ENCODE measurements at regions not wholly inside any gene's neighbourhood (a gene's known extent, or its start where the extent isn't known, plus 50 kb on each side); places are given as distances from the start of the nearest gene placed in this dataset.

DNA sequence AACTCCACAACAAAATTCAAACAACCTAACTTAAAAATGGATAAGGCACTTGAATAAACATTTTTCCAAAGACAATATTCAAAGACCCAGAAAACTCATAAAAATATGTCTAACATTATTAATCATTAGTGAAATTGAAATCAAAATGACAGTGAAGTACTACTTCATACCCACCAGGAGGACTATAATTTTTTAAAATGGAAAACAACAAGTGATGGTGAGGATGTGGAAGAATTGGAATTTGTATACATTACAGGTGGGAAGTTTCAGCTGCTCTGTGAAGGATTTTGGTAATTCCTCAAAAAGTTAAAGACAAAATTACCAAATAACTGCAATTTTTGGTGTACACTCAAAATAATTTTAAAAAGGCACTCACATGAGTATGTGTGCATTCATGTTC, 920.0 kb downstream of the TDRD15 start:
- no peak for TF ChIP-seq CTCF (IDR thresholded peaks at IDR 0.05)

DNA sequence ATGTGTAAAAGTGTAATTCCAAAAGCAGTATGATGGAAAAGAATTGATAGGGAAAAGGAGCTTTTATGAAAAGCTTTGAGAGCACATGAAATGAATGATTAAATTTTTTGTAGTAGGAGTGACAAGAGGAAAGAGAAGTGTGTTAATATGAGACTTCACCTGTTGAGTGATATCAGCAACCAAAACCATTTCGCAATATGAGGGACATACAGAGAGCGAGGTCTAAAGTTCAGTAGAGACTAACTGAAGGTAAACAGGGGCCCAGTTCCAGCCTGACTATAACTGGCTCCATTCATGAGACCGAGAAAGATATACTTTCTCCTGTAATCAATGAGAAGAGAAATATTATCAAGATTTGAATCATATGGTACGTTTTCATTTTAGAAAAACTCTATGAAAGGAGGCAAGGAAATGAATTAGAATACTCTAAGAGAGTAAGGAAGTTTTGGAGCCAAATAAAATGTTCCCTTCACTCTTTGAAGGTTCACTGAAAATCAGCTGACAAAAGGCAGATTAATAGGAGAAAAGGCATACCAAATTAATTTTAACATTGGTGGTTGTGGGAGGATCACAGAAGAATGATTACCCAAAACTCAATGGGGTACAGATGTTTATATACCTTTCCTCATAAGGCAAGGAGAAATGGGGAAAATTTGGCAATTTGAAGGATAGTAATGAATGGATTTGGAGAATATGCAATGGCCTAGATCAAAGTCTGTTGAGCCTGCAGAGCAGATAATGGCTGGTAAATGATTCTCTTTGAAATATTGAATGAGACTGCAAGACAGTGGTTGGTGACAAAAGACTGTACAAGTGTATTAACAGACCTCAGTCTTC, 932.2 kb downstream of the TDRD15 start:
- TF ChIP-seq CTCF (IDR thresholded peaks at IDR 0.05), result no peak

- TF ChIP-seq CTCF (IDR thresholded peaks at IDR 0.05), result no peak
Observed at GRCh38 chr2:22056621-22057132, 932.9 kb downstream of the TDRD15 start.

DNA sequence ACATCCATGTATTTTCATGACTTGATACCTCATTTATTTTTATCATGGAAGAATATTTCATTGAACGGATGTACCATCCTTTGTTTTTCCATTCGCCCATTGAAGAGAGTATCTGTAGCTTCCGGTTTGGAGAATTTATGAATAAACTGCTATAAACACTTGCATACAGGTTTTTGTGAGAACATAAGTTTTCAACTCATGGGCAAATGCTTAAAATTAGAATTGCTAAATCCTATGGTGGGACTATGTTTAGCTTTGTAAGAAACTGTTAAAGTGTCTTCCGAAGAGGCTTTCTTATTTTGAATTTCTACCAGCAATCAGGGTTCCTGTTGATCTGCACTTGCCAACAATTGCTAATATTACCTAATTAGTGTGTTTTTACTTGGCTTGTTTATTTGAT, 938.9 kb downstream of the TDRD15 start:
- no peak for TF ChIP-seq CTCF (IDR thresholded peaks at IDR 0.05)

DNA sequence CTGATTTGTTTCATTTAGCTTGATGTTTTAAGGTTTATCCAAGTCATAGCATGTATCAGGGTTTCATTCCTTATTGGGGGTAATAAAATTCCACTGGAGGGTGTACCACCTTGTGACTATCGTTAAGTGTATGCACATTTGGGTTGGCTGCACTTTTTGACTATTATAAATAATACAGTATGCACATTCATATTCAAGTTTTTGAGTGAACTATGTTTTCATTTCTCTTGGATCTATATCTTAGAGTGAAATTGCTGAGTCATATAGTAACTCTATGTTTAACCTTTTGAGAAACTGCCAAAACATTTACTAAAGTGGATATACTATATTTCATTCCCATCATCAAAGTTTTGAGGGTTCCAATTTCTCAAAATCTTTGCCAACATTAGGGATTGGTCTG, 952.7 kb downstream of the TDRD15 start:
- no peak for TF ChIP-seq CTCF (IDR thresholded peaks at IDR 0.05)

GRCh38 chr2:22078701-22079100, 954.9 kb downstream of the TDRD15 start:
- TF ChIP-seq CTCF (IDR thresholded peaks at IDR 0.05), result no peak

GRCh38 chr2:22079583-22079982, 955.8 kb downstream of the TDRD15 start:
- no peak for TF ChIP-seq CTCF (IDR thresholded peaks at IDR 0.05)

Data from LNCAP (cell line).